Cardiac muscle cell (in vitro differentiated cells and primary cell): ENCODE measurements at regions not wholly inside any gene's neighbourhood (a gene's known extent, or its start where the extent isn't known, plus 50 kb on each side); places are given as distances from the start of the nearest gene placed in this dataset.

ENCODE experiments used
- DNase-seq, 2 donors: peaks; one replicate each; pipeline versions ENCODE4 v3.0.0 to v3.0.0-alpha.2; 2010 to 2017; ENCODE audit warnings: low read depth in 1 of 2, low spot score in 1 of 2
- H3K27ac ChIP-seq: fragments of 200-600 bp; sonication (generic); 2 replicates; pipeline ENCODE4 v1.5.1; 2016
- H3K27me3 ChIP-seq: fragments of 200-600 bp; sonication (generic); 2 replicates; pipeline ENCODE4 v1.6.0; 2016; ENCODE audit warnings: control low read depth
- H3K36me3 ChIP-seq: fragments of 200-600 bp; sonication (generic); 2 replicates; pipeline ENCODE4 v1.5.1; 2016; ENCODE audit warnings: control low read depth
- H3K4me1 ChIP-seq: fragments of 200-600 bp; sonication (generic); 2 replicates; pipeline ENCODE4 v1.8.1; 2017; ENCODE audit warnings: low read depth, mild to moderate bottlenecking, mixed run types
- H3K4me3 ChIP-seq: fragments of 200-600 bp; sonication (generic); 2 replicates; pipeline ENCODE4 v1.5.1; 2016; ENCODE audit warnings: mild to moderate bottlenecking
- H3K9me3 ChIP-seq: fragments of 200-600 bp; sonication (generic); 2 replicates; pipeline ENCODE4 v1.5.1; 2017; ENCODE audit warnings: low read depth, mild to moderate bottlenecking, control low read depth
- CTCF ChIP-seq: IDR thresholded peaks from 2 replicates; pipeline ENCODE4 v1.5.1; 2012; ENCODE audit warnings: low read depth, mild to moderate bottlenecking, low read length

DNA sequence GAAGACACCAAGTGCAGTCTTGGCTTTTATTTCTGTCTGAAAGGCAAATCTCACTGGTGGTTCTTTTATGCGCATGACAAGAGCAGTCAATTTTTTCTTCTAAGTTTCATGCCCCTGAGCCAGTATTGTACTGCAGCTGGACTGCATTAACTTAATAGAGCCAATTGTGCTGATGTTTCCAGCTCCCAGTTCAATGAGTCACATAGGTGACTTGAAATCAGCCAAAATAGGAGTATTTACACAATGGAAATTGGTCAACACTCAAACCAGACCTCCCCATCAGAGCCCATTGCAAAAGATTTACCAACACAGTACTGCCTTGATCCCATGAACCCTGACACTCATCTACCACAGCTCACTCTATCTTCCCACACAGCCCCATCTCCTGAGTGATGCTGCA is 100.3 kb upstream of the GUCY1A1 start:
- no peak overlapping the region for H3K4me3 ChIP-seq
- no peaks in the 10 kb centered on the region for H3K27me3 ChIP-seq
- peak in 1 of 2 donors; percentile 22 for DNase-seq

DNA sequence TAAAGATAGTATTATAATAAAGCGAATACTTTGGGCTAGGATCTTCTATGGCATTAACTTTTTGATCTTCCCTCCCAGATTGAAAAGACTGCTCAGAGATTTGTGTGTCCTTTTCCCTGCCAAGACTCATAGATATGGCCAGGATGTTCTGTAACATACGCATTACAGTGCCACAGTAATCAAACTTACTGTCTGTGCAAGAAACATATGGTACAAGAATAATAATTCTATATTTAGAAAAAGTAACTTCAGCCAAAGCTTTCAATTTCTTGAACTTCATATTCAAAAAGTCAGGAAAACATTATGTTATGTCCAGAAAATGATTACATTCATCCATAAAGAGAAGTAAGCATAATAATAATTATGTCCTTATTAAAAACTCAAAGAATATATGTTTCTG is 100.9 kb upstream of the GUCY1A1 start:
- Histone ChIP-seq H3K4me1 (no peaks in the 10 kb centered on the region), H3K9me3 (no peaks in the 10 kb centered on the region), H3K36me3 (no peaks in the 10 kb centered on the region), H3K4me3 (no peak overlapping the region), H3K27ac (no peak overlapping the region), H3K27me3 (no peaks in the 10 kb centered on the region)
- no peak for DNase-seq
- TF ChIP-seq CTCF, result no peak

More for the DNA sequence above, 100.3 kb upstream of the GUCY1A1 start:
- no peaks in the 10 kb centered on the region for H3K36me3 ChIP-seq
- peaks cover 3% of the 10 kb centered on the region for H3K4me1 ChIP-seq
- TF ChIP-seq CTCF, result no peak
- H3K9me3 ChIP-seq, result no peaks in the 10 kb centered on the region
- no peak overlapping the region for H3K27ac ChIP-seq

- TF ChIP-seq CTCF, result no peak
- H3K27me3 ChIP-seq, result no peaks in the 10 kb centered on the region
- DNase-seq, result no peak
- H3K9me3 ChIP-seq, result no peaks in the 10 kb centered on the region
- no peak overlapping the region for H3K27ac ChIP-seq
- no peak overlapping the region for H3K4me3 ChIP-seq
- no peaks in the 10 kb centered on the region for H3K4me1 ChIP-seq
- H3K36me3 ChIP-seq, result no peaks in the 10 kb centered on the region
These were observed 101.3 kb upstream of the GUCY1A1 start for GRCh38 chr4:155565330-155565729.

- no peak overlapping the region for H3K27ac ChIP-seq
- no peaks in the 10 kb centered on the region for H3K4me1 ChIP-seq
- TF ChIP-seq CTCF, result no peak
- no peaks in the 10 kb centered on the region for H3K27me3 ChIP-seq
- H3K9me3 ChIP-seq, result no peaks in the 10 kb centered on the region
- DNase-seq, result no peak
- no peaks in the 10 kb centered on the region for H3K36me3 ChIP-seq
- H3K4me3 ChIP-seq, result no peak overlapping the region
These were observed 101.8 kb upstream of the GUCY1A1 start for GRCh38 chr4:155564880-155565279.

DNA sequence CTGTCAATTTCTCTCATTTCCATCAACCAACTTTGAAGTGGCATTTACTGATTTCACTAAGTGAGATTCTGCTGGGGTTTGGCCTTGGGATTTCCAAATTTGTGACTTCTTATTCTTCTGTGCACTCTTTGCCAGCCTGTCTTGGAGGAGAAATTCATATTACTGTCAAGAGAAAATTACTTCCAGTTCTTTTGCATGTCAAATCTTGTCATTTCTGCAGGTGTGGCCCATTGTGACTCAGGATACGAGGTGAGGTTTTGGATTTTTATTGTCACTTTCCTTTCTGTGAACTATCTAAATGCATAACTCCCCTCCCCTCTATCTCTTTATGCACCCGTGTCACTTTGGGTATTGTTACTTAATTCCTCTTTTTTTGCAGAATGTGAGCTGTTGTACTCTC is 102.6 kb upstream of the GUCY1A1 start:
- Histone ChIP-seq H3K4me1 (no peaks in the 10 kb centered on the region), H3K36me3 (no peaks in the 10 kb centered on the region), H3K4me3 (no peak overlapping the region), H3K9me3 (no peaks in the 10 kb centered on the region), H3K27me3 (no peaks in the 10 kb centered on the region), H3K27ac (no peak overlapping the region)
- no peak for DNase-seq
- TF ChIP-seq CTCF, result no peak

DNA sequence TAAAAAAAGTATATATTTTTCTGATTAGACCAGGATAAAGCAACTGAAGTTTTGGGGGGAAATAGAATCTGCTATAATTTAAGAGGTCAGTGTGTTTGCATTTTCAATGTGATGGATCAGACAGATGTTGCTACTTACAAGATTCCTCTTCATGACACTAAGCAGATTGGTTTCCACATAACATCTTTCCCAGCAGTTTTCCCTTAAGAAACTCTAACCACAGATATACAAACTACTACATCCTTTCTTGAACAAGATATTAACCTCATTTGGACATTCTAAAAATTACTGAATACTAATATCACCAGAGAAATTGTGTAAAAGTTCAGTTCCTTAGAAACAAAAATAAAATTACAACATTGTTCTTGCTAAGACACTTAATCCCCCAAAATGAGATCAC is 106.7 kb upstream of the GUCY1A1 start:
- Histone ChIP-seq H3K9me3 (no peaks in the 10 kb centered on the region), H3K4me1 (no peaks in the 10 kb centered on the region), H3K36me3 (no peaks in the 10 kb centered on the region), H3K4me3 (no peak overlapping the region), H3K27me3 (no peaks in the 10 kb centered on the region), H3K27ac (no peak overlapping the region)
- DNase-seq, result peak in 1 of 2 donors; percentile 65
- TF ChIP-seq CTCF, result no peak
